GM23338 (cell line): ENCODE measurements at regions not wholly inside any gene's neighbourhood (a gene's known extent, or its start where the extent isn't known, plus 50 kb on each side); places are given as distances from the start of the nearest gene placed in this dataset.
A peak's percentile ranks its signal among the peaks of the same experiment; 100 is the strongest.

Experiments
- ATAC-seq: fragments of 200-7000 bp; cut with Tn5 transposase; 3 replicates; pipeline ENCODE4 v1.9.1; 2020
- DNase-seq: peaks from one replicate; pipeline ENCODE4 v3.0.0-alpha.2; 2015; ENCODE audit warnings: low spot score
- H2AFZ ChIP-seq: fragments of 200-600 bp; sonication (generic); 2 replicates; pipeline ENCODE4 v1.8.0; 2016; ENCODE audit warnings: antibody characterized with exemption, mild to moderate bottlenecking, moderate library complexity
- H3F3A ChIP-seq: fragments of 200-600 bp; sonication (generic); replicated peaks from 2 replicates; pipeline ENCODE4 v1.8.0; 2017; ENCODE audit warnings: antibody characterized with exemption, mixed run types, low read depth
- H3K27ac ChIP-seq: fragments of 200-600 bp; sonication (generic); 2 replicates; pipeline ENCODE4 v1.6.1; 2016; ENCODE audit warnings: low read depth
- H3K27me3 ChIP-seq: fragments of 200-600 bp; sonication (generic); 2 replicates; pipeline ENCODE4 v1.8.0; 2016; ENCODE audit warnings: mild to moderate bottlenecking, mixed run types, moderate library complexity; ENCODE audit not compliant: insufficient read depth
- H3K36me3 ChIP-seq: fragments of 200-600 bp; sonication (generic); 2 replicates; pipeline ENCODE4 v1.8.0; 2016; ENCODE audit warnings: mild to moderate bottlenecking; ENCODE audit not compliant: insufficient read depth
- H3K4me1 ChIP-seq: fragments of 200-600 bp; sonication (generic); 2 replicates; pipeline ENCODE4 v1.8.0; 2016; ENCODE audit warnings: mild to moderate bottlenecking, moderate library complexity; ENCODE audit not compliant: insufficient read depth
- H3K4me2 ChIP-seq: fragments of 200-600 bp; sonication (generic); 2 replicates; pipeline ENCODE4 v1.7.1; 2017; ENCODE audit warnings: mixed run types
- H3K4me3 ChIP-seq: fragments of 200-600 bp; sonication (generic); 2 replicates; pipeline ENCODE4 v1.6.1; 2016; ENCODE audit warnings: mixed run types
- H3K79me2 ChIP-seq: fragments of 200-600 bp; sonication (generic); replicated peaks from 2 replicates; pipeline ENCODE4 v1.8.0; 2017; ENCODE audit warnings: mild to moderate bottlenecking; ENCODE audit not compliant: insufficient read depth
- H3K9me2 ChIP-seq: fragments of 200-600 bp; sonication (generic); 2 replicates; pipeline ENCODE4 v1.8.0; 2017; ENCODE audit not compliant: insufficient read depth
- H4K20me1 ChIP-seq: fragments of 200-600 bp; sonication (generic); replicated peaks from 2 replicates; pipeline ENCODE4 v1.8.0; 2017; ENCODE audit warnings: mild to moderate bottlenecking; ENCODE audit not compliant: insufficient read depth
- H3K27ac Mint-ChIP-seq: 2 replicates; pipeline ENCODE4 v1.8.0; 2020; ENCODE audit warnings: inconsistent platforms, mild to moderate bottlenecking, moderate library complexity, mixed read lengths
- H3K27me3 Mint-ChIP-seq: 3 replicates; pipeline ENCODE4 v1.8.0; 2022; ENCODE audit warnings: low read depth, mild to moderate bottlenecking, moderate library complexity, mixed read lengths, inconsistent platforms; ENCODE audit not compliant: insufficient read depth, poor library complexity
- H3K36me3 Mint-ChIP-seq: 3 replicates; pipeline ENCODE4 v1.8.0; 2021; ENCODE audit warnings: low read depth, mild to moderate bottlenecking, inconsistent platforms, moderate library complexity, mixed read lengths
- H3K4me1 Mint-ChIP-seq: 3 replicates; pipeline ENCODE4 v1.8.0; 2020; ENCODE audit warnings: mild to moderate bottlenecking, inconsistent platforms, mixed read lengths
- H3K4me3 Mint-ChIP-seq: 3 replicates; pipeline ENCODE4 v1.8.0; 2021; ENCODE audit warnings: moderate library complexity, mild to moderate bottlenecking, inconsistent platforms, mixed read lengths
- H3K9me3 Mint-ChIP-seq: 3 replicates; pipeline ENCODE4 v1.8.0; 2020; ENCODE audit warnings: moderate library complexity, mild to moderate bottlenecking, inconsistent platforms, mixed read lengths
- CREB1 ChIP-seq: fragments of 250-450 bp; sonication (Bioruptor Pico); IDR thresholded peaks from 2 replicates; pipeline ENCODE4 v1.5.0; 2020; ENCODE audit warnings: low read depth, mild to moderate bottlenecking, moderate library complexity
- EZH2 ChIP-seq: fragments of 200-600 bp; sonication (generic); IDR thresholded peaks from one replicate; pipeline ENCODE4 v1.8.0; 2017; ENCODE audit warnings: antibody characterized with exemption, mild to moderate bottlenecking, low read depth; ENCODE audit not compliant: unreplicated experiment
- EZH2phosphoT487 ChIP-seq: fragments of 200-600 bp; sonication (generic); IDR thresholded peaks from one replicate; pipeline ENCODE4 v1.8.1; 2018; ENCODE audit warnings: antibody characterized with exemption; ENCODE audit not compliant: unreplicated experiment
- JUNB ChIP-seq: IDR thresholded peaks from one replicate; pipeline ENCODE4 v1.6.1; 2016; ENCODE audit warnings: antibody characterized with exemption; ENCODE audit not compliant: unreplicated experiment
- NANOG ChIP-seq: IDR thresholded peaks from 2 replicates; pipeline ENCODE4 v1.6.1; 2016; ENCODE audit warnings: antibody characterized with exemption, borderline replicate concordance
- POLR2AphosphoS5 ChIP-seq: IDR thresholded peaks from 2 replicates; pipeline ENCODE4 v1.6.1; 2016; ENCODE audit warnings: antibody characterized with exemption, low read depth
- REST ChIP-seq: IDR thresholded peaks from one replicate; pipeline ENCODE4 v1.6.1; 2018; ENCODE audit warnings: antibody characterized with exemption; ENCODE audit not compliant: unreplicated experiment
- STAT1 ChIP-seq: IDR thresholded peaks from one replicate; pipeline ENCODE4 v1.6.1; 2016; ENCODE audit warnings: antibody characterized with exemption; ENCODE audit not compliant: unreplicated experiment
- ZNF331 ChIP-seq: fragments of 250-450 bp; sonication (Bioruptor Pico); IDR thresholded peaks from 2 replicates; pipeline ENCODE4 v1.5.0; 2020; ENCODE audit warnings: low read depth, mild to moderate bottlenecking, moderate library complexity
- TF ChIP-seq, protein P1 (sequence below): fragments of 250-450 bp; sonication (Bioruptor Pico); IDR thresholded peaks from 2 replicates; pipeline ENCODE4 v1.5.0; 2020; ENCODE audit warnings: mild to moderate bottlenecking, moderate library complexity
- TF ChIP-seq, protein P2 (sequence below), 2 experiments: fragments of 200-600 bp in 1 of 2; sonication (generic) in 1 of 2; conservative IDR thresholded peaks; 2 replicates each; pipeline versions ENCODE4 v1.5.1 to v1.6.1; 2016 to 2017; ENCODE audit warnings: antibody characterized with exemption in 2 of 2, low read depth in 2 of 2, mild to moderate bottlenecking in 2 of 2, moderate library complexity in 1 of 2

GRCh38 chr13:50521006-50521830, 322.3 kb downstream of the DLEU7 start (continued):
- TF ChIP-seq, protein P1, sequence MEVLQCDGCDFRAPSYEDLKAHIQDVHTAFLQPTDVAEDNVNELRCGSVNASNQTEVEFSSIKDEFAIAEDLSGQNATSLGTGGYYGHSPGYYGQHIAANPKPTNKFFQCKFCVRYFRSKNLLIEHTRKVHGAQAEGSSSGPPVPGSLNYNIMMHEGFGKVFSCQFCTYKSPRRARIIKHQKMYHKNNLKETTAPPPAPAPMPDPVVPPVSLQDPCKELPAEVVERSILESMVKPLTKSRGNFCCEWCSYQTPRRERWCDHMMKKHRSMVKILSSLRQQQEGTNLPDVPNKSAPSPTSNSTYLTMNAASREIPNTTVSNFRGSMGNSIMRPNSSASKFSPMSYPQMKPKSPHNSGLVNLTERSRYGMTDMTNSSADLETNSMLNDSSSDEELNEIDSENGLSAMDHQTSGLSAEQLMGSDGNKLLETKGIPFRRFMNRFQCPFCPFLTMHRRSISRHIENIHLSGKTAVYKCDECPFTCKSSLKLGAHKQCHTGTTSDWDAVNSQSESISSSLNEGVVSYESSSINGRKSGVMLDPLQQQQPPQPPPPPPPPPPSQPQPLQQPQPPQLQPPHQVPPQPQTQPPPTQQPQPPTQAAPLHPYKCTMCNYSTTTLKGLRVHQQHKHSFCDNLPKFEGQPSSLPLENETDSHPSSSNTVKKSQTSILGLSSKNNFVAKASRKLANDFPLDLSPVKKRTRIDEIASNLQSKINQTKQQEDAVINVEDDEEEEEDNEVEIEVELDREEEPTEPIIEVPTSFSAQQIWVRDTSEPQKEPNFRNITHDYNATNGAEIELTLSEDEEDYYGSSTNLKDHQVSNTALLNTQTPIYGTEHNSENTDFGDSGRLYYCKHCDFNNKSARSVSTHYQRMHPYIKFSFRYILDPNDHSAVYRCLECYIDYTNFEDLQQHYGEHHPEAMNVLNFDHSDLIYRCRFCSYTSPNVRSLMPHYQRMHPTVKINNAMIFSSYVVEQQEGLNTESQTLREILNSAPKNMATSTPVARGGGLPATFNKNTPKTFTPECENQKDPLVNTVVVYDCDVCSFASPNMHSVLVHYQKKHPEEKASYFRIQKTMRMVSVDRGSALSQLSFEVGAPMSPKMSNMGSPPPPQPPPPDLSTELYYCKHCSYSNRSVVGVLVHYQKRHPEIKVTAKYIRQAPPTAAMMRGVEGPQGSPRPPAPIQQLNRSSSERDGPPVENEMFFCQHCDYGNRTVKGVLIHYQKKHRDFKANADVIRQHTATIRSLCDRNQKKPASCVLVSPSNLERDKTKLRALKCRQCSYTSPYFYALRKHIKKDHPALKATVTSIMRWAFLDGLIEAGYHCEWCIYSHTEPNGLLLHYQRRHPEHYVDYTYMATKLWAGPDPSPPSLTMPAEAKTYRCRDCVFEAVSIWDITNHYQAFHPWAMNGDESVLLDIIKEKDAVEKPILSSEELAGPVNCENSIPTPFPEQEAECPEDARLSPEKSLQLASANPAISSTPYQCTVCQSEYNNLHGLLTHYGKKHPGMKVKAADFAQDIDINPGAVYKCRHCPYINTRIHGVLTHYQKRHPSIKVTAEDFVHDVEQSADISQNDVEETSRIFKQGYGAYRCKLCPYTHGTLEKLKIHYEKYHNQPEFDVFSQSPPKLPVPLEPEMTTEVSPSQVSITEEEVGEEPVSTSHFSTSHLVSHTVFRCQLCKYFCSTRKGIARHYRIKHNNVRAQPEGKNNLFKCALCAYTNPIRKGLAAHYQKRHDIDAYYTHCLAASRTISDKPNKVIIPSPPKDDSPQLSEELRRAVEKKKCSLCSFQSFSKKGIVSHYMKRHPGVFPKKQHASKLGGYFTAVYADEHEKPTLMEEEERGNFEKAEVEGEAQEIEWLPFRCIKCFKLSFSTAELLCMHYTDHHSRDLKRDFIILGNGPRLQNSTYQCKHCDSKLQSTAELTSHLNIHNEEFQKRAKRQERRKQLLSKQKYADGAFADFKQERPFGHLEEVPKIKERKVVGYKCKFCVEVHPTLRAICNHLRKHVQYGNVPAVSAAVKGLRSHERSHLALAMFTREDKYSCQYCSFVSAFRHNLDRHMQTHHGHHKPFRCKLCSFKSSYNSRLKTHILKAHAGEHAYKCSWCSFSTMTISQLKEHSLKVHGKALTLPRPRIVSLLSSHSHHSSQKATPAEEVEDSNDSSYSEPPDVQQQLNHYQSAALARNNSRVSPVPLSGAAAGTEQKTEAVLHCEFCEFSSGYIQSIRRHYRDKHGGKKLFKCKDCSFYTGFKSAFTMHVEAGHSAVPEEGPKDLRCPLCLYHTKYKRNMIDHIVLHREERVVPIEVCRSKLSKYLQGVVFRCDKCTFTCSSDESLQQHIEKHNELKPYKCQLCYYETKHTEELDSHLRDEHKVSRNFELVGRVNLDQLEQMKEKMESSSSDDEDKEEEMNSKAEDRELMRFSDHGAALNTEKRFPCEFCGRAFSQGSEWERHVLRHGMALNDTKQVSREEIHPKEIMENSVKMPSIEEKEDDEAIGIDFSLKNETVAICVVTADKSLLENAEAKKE (CRISPR knock-in tag): no peak
- no peak for TF ChIP-seq ZNF331

- no peak overlapping the region for H3K4me3 ChIP-seq
- H2AFZ ChIP-seq: 0 out of 2 replicates have a peak overlapping the region, but pooled peaks have one; percentile 2
- peaks cover 6% of the 10 kb centered on the region; the same call in 1 of the 2 replicates for H3K4me1 ChIP-seq
- Mint-ChIP-seq H3K27ac (no peak overlapping the region), H3K9me3 (no peaks in the 10 kb centered on the region), H3K4me3 (no peak overlapping the region), H3K27me3 (peaks cover 11% of the 10 kb centered on the region), H3K4me1 (peaks cover 18% of the 10 kb centered on the region), H3K36me3 (no peaks in the 10 kb centered on the region)
- no peaks in the 10 kb centered on the region for H3K79me2 ChIP-seq
- H3K27ac ChIP-seq: no peak overlapping the region
- H3K9me2 ChIP-seq: peaks cover 6% of the 10 kb centered on the region; the same call in 1 of the 2 replicates
- H3F3A ChIP-seq: no peaks in the 10 kb centered on the region
- ATAC-seq: no peak
- H4K20me1 ChIP-seq: no peaks in the 10 kb centered on the region
- H3K36me3 ChIP-seq: no peaks in the 10 kb centered on the region
- no peak overlapping the region for H3K4me2 ChIP-seq
- no peaks in the 10 kb centered on the region for H3K27me3 ChIP-seq
- no peak for DNase-seq
- TF ChIP-seq EZH2 (no peak), ZNF331 (no peak), REST (no peak), EZH2phosphoT487 (no peak), STAT1 (no peak), CREB1 (CRISPR knock-in tag) (no peak), POLR2AphosphoS5 (no peak), NANOG (no peak), JUNB (no peak)
- TF ChIP-seq, protein P2, sequence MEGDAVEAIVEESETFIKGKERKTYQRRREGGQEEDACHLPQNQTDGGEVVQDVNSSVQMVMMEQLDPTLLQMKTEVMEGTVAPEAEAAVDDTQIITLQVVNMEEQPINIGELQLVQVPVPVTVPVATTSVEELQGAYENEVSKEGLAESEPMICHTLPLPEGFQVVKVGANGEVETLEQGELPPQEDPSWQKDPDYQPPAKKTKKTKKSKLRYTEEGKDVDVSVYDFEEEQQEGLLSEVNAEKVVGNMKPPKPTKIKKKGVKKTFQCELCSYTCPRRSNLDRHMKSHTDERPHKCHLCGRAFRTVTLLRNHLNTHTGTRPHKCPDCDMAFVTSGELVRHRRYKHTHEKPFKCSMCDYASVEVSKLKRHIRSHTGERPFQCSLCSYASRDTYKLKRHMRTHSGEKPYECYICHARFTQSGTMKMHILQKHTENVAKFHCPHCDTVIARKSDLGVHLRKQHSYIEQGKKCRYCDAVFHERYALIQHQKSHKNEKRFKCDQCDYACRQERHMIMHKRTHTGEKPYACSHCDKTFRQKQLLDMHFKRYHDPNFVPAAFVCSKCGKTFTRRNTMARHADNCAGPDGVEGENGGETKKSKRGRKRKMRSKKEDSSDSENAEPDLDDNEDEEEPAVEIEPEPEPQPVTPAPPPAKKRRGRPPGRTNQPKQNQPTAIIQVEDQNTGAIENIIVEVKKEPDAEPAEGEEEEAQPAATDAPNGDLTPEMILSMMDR (conservative IDR thresholded peaks at IDR 0.05; ENCODE audit: low read depth in 2 of 2): no peak
These were observed 321.7 kb downstream of the DLEU7 start for GRCh38 chr13:50521831-50522149.
